GM11168 (cell line): ENCODE measurements at regions not wholly inside any gene's neighbourhood (a gene's known extent, or its start where the extent isn't known, plus 50 kb on each side); places are given as distances from the start of the nearest gene placed in this dataset.

ENCODE experiments used
- in situ Hi-C: fragments of 300-500 bp; cut with MboI; formaldehyde crosslinking; loops from one replicate; pipeline ENCODE4 v1.12.0; 2022; ENCODE audit warnings: low sequenced_read_pairs; ENCODE audit not compliant: unreplicated experiment

DNA sequence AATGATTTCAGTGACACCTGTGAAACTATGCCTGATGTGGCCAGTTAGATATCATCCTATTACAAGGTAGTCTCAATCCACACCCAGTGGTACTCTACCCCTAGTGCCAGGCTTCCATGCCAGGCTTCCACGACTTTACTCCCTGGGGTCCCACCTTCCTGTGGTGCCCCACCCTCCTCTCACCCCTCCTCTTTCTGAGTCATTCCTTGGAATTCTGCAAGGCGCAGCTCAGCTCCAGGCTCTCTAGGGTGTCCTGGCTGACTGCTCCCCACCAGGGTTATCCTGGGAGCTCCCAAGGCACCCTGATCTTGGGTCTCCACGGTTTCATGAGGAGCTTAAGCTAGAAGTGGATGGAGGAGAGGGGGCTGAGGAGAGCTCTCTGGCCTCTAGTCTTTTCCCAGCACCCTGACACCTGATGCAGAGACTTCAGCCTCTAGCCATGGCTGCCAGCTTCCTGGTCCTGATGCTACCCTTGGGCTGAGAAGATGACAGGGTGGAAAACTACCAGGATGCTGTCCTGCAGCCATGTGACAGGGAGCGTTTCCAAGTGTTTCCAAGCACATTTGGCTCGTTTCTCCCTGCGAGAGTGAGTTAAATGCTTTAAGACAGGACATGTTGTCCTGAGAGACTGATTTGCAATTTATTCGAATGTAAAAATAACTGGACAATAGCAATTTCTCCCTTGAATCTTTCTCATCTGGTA, 1461.2 kb downstream of the TBC1D22A start:
- in situ Hi-C loops, result no loop called here

DNA sequence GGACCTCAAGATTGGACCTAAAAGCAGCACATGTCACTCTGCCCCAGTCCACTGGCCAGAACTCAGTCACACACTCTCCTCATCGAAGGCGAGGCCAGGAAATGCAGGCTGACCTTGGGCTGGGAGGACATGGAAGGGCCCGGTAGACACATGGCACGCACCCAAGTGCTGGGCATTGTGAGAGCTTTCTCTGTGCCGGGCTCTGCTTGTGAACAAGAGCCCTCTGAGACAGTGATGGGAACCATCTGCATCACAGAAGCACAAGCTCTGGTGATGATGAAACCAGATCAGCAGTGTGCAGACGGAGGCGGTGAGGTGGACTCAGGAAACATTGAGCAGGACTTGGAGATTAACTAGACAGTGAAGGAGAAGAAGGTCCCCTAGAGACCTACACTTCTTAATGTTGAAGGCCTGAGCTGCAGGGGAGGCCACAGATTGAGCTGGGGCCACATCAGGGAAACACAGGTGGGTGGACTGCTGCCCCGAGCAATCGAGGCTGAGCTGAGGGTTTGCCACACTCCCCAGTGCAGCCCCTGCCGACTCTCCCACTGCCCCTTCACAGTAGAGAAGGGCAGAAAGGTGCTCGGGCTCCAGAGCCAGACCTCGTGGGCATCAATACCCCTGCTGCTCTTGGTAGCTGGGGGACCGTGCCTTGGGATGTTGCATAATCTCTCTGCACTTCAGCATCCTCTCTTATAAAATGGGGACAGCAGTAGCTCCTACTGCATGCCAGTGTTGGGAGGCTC, 1460.5 kb downstream of the TBC1D22A start:
- in situ Hi-C loops, result no loop called here

DNA sequence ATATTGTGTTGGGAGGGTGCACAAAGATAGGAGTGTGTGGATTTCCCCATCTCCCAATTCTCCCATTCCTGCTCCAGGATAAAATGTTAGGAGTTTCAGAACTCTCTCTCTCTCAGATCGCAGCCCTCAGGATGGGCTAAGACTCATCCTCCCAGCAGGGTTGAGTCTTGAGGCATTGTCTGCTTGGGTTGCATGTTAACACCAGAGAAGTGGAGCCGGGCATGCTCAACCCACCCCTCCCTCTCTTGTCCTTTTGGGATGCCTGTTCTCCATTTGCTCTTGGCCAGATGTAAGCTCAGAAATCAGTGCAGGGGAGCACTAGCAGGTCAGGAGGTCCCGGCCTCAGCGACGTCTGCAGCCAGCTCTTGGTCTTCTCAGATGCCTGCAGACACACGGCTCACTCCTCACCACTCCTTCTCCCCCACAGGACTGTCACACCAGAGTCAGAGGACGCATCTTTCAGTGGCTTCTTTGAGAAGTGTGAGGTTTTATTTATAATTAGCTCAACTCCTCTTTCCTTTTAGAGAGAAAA, 1456.5 kb downstream of the TBC1D22A start:
- in situ Hi-C loops, result no loop called here

DNA sequence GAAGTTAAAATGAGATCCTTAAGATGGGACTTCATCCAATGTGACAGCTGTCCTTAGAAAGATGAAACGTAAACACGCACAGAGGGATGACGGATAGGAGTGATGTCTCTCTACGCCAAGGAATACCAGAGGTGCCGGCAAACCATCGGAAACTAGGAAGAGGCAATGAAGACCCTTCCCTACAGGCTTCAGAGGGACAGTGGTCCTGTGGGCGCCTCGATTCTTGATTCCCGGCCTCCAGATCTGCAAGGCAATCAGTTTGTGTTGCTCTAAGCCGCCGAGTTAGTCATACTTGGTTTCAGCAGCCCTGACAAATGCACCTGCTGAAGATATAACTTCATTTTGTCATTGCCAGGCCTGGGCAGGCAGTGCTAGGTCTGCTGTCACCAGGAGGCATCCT, 1455.1 kb downstream of the TBC1D22A start:
- in situ Hi-C loops, result no loop called here

DNA sequence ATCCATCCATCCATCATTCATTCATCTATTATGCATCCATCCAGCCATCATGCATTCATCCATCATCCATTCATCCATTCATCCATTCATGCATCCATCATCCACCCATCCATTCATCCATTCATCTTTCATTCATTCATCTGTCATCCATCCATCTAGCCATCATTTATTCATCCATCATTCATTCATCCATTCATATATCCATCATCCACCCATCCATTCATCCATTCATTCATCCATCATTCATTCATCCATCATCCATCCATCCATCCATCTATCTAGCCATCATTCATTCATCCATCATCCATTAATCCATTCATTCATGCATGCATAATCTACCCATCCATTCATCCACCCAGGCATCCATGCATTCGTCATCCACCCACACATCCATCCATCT, 1450.3 kb downstream of the TBC1D22A start:
- in situ Hi-C loops, result no loop called here

DNA sequence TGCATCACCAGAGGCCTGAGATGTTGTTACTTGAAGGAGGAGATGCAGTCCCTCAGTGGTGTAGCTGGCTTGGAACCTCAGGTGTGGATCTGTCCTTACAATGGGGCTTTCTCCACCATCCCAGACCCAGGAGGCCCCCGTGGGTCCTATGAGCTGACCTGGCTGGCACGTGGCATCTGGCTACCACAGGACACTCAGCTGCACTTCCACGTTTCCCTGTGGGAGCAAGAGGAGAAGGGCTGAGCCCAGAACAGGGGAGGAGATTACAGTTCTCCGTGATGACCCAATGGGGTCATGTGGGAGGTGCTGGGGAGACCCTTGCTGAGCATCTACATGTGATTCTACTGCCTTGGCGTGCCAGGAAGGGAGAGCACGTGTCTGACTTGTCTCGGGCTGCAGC, 1448.4 kb downstream of the TBC1D22A start:
- in situ Hi-C loops, result no loop called here

DNA sequence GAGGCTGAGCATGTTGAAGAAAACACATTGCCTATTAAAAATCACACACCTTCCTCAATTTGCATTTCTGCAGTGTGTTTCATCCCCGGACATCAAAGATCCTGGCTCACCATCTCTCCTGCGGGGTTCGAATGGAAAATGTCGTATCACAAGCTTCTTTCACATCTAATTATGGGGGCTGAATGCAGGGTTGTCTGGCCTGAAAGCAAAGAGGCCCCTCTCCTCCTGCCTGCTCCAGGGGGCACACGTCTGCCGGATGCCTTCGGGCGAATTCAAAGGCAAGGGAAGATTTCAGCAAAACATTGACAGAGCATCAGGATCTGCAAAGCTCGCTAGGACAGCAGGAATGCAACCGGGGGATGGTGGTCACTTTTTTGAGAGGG, 1447.7 kb downstream of the TBC1D22A start:
- in situ Hi-C loops, result no loop called here

DNA sequence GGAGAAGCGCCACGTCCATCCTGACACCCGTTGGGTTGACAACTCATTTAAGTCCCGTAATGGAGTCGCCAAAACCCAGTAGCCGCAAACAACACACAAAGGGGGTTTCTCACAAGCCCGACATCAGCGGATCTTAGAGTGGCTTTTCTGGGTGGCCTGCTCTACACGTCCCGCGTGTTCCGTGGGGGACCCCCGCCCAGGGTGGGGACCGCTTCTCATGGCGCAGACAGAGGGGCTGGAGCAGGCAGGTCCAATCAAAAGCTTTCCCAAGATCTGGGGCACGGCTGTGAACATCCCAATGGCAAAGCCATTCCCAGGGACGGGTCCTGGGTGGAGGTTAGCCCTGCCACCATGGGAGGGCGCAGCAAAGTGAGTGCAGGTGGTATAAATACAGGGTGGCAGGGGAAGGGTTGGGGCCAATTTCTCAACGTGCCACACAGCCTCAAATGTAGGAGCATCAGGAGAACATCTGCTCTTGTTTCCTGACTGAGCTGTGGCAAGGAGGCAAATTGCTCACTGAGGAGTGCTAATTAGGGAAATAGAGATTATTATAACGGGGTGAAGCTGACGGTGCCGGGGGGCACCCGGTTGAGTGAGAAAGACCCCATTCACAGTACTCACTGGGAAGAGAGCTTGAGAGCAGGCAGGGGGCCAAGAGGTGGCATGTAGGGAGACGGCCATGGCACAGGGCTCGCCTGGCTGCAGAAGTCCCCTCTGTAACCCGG, 1447.2 kb downstream of the TBC1D22A start:
- in situ Hi-C loops, result no loop called here

DNA sequence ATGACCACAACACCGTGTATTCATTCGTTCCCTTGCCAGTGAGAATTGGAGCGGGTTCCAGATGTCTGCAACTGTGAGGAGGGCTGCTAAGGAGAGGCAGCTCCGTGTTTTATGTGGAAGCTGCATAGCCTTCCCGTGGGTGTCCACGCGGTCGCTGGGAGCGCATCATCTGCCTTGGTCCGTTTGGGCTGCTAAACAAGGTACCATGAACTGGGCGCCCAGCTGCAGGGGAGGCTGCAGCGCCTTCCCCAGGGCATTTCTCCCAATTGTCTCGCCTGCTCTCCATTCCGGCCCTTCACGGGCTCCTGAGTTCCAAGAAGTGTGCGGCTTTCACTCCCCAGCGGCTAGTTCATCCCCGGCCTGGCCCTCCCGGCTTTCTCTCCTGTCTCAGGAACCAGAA, 1446.4 kb downstream of the TBC1D22A start:
- in situ Hi-C loops, result no loop called here

DNA sequence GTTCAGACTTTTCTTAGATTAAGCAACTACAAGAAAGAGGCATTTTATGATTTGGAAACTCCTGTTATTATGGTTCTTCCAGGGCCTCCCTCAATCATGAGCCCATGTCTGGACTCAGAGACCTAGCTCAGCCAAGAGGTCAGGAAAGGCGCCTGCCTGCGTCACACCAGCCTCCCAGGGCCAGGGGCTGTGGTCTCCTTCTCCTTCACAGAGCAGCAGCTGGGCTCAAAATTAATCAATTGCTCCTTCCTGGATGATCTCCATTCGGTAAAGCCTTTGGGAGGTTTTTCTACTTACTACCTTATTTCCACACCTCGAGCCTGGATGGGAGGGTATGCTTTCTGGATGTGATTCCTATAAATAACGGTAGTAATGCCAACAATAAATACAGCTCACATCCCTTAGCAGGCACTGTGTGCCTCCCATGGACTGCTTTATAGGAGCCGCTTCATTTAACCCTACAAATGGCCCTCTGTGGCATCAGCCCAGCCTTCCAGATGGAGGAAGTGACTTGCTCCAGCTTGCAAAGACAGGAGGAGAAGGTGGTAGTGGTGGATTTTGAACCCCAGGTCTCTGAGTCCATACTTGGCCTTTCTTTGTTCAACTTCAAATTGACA, 1445.6 kb downstream of the TBC1D22A start:
- in situ Hi-C loops, result no loop called here

DNA sequence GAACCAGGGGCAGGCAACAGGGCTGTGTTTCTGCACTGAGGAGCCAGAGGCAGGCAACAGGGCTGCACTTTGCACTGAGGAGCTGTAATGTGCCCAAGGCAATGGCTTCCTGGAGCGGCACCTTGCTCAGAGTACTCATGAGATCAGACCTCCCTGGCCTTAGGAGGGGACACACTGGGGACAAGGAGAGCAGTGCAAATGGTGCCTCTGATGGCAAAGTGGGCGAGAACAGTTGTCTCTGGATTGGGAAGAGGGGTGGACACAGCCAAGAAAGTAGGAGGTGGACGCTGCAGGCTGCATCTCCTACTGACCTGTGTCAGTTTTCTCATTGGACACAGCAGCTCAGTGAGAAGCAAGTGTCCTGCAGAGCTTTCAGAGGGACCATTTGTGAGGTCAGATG, 1443.3 kb downstream of the TBC1D22A start:
- in situ Hi-C loops, result no loop called here

DNA sequence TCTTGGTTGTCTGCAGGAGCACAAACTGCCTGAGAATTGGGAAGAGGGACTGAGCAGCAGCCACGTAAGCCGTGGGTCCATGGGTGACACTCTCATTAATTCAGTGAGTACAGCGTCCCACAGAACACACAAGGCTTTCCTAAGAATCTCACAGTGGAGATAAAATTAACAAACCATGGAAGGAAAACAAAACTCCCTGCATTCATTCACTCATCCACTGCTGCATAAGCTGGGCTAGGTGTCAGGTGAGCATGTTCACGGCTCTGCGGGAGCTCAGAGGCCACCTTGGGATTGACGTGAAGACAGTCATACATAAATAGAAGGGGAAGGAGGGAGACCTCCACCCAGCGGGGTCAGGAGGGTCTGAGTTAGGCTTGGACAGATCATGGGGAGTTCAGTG, 1442.7 kb downstream of the TBC1D22A start:
- in situ Hi-C loops, result no loop called here

DNA sequence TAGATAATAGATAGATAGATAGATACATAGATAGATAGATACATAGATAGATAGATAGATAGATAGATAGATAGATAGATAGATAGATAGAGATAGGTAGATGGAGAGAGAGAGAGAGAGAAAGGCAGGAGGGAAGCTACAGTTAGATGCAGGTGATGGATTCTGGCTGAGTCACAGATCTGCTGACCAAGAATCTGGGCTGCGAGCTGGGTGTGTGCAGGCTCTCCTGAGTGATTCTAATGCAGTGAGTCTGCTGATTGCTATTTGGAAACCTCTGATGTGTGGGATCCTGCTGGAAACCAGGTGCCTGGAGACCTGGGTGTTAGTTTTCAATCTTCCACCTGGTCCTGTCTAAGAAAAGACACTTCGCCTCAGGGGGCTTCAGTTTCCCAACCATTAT, 1441.8 kb downstream of the TBC1D22A start:
- in situ Hi-C loops, result no loop called here

DNA sequence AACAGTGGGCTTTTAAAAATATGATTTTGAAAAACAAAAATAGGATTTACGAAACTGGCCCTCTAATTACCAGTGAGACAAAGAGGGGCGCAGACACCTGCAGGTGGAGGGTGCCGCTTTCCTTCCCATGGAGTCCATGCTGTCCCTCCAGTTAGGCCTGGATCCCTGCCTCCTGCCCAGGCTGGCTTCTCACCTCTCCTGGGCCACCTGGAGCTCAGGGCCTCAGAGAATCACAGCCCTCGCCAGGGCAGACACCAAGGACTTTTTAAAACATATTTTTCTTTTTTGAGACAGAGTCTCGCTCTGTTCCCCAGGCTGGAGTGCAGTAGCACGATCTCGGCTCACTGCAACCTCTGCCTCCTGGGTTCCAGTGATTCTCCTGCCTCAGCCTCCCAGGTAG, 1437.2 kb downstream of the TBC1D22A start:
- in situ Hi-C loops, result no loop called here

DNA sequence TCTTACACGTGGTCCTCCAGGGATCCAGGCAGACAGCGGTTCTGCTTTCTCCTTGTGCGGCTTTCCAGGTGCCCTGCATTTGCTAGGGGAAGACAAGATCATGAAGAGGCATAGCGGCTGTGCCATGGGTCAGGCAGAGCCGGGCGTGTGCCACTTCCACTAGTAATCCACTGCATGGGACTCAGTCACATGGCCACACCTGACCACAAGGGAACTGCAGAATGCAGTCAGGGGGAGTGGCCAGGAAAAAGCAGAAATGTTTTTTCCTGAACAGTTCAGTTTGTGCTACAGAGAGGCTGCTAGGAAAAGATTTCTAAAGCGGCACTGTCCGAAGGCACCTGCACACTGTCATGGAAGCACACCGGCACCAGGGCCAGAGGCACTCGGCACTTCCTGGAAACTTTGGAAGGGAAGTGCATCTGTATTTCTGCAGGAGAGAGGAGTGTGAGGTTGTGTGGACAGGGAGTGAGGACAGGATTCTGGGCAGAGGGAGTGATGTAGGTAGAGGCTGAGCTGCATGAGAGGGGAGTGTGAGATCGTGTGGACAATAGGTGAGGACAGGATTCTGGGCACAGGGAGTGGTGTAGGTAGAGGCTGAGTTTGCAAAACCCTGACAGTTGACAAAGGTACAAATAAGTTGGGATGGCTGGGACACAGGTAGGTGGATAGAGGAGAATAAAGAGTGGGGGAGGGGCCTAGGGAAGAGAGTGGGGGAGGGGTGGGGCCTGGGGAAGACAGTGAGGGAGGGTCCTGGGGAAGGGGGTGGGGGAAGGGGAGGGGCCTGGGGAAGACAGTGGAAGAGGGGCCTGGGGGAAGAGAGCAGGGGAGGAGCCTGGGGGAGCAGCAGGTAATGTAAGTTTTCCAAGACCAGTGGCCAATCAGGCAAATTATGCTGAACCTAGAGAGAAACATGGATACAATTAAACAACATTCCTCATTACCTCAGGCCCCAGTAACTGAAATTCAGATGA, 1436.3 kb downstream of the TBC1D22A start:
- in situ Hi-C loops, result no loop called here

DNA sequence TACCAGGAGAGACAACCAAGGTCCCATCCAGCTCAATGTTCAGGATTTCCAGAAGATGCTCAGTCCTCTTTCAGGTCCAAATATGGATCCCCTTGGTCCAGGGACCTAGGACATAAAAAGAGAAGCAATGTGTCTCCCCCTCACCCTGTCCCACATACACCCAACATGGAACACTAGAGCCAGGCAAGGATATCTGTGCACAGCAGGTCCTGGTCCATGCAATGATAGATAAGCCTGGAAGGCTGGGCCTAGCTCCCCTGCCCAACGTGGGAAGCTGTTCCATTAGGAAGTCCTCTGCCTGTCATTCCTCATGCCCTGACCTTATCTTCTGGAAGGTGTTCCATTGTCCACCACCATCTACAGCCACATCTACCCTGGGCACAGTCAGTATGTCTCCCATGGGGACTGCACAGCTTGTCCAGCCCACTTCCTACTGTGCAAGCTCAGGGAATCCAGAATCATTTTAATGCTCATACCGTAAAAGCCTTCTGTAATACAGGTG, 1434.8 kb downstream of the TBC1D22A start:
- in situ Hi-C loops, result no loop called here

DNA sequence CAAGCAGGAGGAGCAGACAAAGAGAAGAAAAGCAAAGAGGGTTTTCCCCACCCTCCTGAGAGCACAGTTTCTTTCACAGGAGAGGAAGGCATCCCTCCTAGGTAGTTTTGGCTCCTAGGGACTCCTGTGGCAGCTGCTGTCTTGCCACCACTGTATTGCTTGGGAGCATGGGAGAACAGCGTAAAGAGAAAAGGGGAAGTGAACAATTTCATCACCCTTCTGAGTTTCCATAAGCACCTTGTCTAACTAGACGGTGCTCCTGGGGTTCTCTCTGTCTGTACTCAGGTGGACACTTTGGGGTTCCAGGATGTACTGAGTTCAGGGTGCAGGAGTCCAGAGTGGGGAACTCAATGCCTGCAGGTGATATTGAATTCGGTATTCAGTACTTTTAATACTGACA, 1430.5 kb downstream of the TBC1D22A start:
- in situ Hi-C loops, result no loop called here

DNA sequence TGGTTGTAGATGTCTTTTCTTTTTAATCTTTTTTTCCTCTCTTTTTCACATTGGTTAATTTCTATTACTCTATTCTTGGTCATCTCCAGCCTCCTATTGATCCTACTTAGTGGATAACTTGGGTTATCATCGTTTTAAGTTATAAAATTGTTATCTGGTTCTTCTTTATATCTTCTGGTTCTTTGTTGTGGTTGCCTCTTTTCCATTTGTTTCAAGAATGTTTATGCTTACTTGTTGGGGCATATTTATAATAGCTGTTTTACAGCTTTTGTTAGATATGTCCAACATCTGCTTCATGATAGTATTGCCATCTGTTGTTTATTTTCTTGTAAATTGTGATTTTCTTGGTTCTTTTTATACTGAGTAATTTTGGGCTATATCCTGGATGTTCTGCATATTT, 1429.6 kb downstream of the TBC1D22A start:
- in situ Hi-C loops, result no loop called here

DNA sequence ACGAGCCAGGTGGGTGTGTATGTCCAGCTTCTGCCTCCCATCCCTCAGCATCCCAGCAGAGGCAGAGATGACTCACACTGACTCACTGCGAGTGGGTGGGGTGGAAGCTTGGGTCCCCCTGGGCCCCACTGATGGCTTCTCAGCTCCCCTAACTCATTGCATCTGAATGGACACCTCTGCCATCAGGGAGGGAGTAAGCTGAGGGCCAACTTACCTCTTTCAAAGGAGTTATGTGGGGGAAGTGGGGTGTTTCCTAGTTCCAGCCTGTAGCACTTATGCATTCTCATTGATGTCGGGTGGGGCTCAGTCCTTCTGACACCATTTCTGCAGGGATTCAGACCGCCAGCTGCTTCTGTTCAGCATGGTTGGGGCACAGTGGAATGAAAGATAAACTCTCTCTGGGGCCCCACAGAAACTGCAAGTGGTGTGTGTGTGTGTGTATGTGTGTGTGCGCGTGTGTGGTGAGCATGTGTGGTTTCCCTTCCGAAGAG, 1425.8 kb downstream of the TBC1D22A start:
- in situ Hi-C loops, result no loop called here
